Neuronal stem cell (in vitro differentiated cells): ENCODE measurements at regions not wholly inside any gene's neighbourhood (a gene's known extent, or its start where the extent isn't known, plus 50 kb on each side); places are given as distances from the start of the nearest gene placed in this dataset.
A peak's percentile ranks its signal among the peaks of the same experiment; 100 is the strongest.

Experiments used
- DNase-seq: peaks from one replicate; pipeline ENCODE4 v3.0.0-alpha.2; 2013; ENCODE audit warnings: low spot score
- H2AFZ ChIP-seq: one replicate; pipeline ENCODE4 v1.6.1; 2013; ENCODE audit warnings: mild to moderate bottlenecking, low read length, inconsistent platforms
- H2AK5ac ChIP-seq: 2 replicates; pipeline ENCODE4 v1.6.1; 2013; ENCODE audit warnings: low read depth, mild to moderate bottlenecking, inconsistent platforms, low read length, moderate library complexity, mixed read lengths
- H2BK120ac ChIP-seq: 2 replicates; pipeline ENCODE4 v1.6.1; 2013; ENCODE audit warnings: low read depth, mild to moderate bottlenecking, inconsistent platforms, low read length, moderate library complexity, mixed read lengths
- H2BK12ac ChIP-seq: one replicate; pipeline ENCODE4 v1.6.1; 2013; ENCODE audit warnings: low read length, inconsistent platforms
- H2BK15ac ChIP-seq: 2 replicates; pipeline ENCODE4 v1.6.1; 2013; ENCODE audit warnings: mild to moderate bottlenecking, low read length, inconsistent platforms, mixed read lengths
- H2BK5ac ChIP-seq: one replicate; pipeline ENCODE4 v1.6.1; 2013; ENCODE audit warnings: inconsistent platforms, mild to moderate bottlenecking, low read length, moderate library complexity
- H3K14ac ChIP-seq: one replicate; pipeline ENCODE4 v1.6.1; 2013; ENCODE audit warnings: low read length, inconsistent platforms
- H3K18ac ChIP-seq: 2 replicates; pipeline ENCODE4 v1.6.1; 2013; ENCODE audit warnings: low read length, inconsistent platforms
- H3K23ac ChIP-seq: 2 replicates; pipeline ENCODE4 v1.6.1; 2013; ENCODE audit warnings: low read depth, mild to moderate bottlenecking, mixed read lengths, low read length, inconsistent platforms; ENCODE audit not compliant: poor library complexity
- H3K27ac ChIP-seq: replicated peaks from 3 replicates; pipeline ENCODE4 v1.5.1; 2013; ENCODE audit warnings: low read length, inconsistent platforms
- H3K27me3 ChIP-seq, 3 experiments: 2 replicates each; pipeline ENCODE4 v1.6.1; 2013; ENCODE audit warnings: low read length in 3 of 3, mild to moderate bottlenecking in 2 of 3, inconsistent platforms in 1 of 3, low read depth in 1 of 3, mixed read lengths in 1 of 3, moderate library complexity in 1 of 3; ENCODE audit not compliant: control insufficient read depth in 3 of 3, insufficient read depth in 3 of 3
- H3K36me3 ChIP-seq, 2 donors: replicated peaks in 1 of 2; 2 replicates each; pipeline ENCODE4 v1.6.1; 2013; ENCODE audit warnings: low read length in 2 of 2; ENCODE audit not compliant: control insufficient read depth in 2 of 2, insufficient read depth in 2 of 2
- H3K4ac ChIP-seq: 2 replicates; pipeline ENCODE4 v1.6.1; 2013; ENCODE audit warnings: inconsistent platforms, mild to moderate bottlenecking, low read length, moderate library complexity
- H3K4me1 ChIP-seq, 2 donors: 1 replicate in 1 of 2; 2 replicates in 1 of 2; pipeline ENCODE4 v1.6.1; 2013; ENCODE audit warnings: low read length in 2 of 2, low read depth in 1 of 2; ENCODE audit not compliant: control insufficient read depth in 2 of 2, insufficient read depth in 1 of 2
- H3K4me2 ChIP-seq: one replicate; pipeline ENCODE4 v1.6.1; 2013; ENCODE audit warnings: mild to moderate bottlenecking, low read length, inconsistent platforms; ENCODE audit not compliant: insufficient read depth, poor library complexity, severe bottlenecking
- H3K4me3 ChIP-seq, 2 donors: 2 replicates each; pipeline ENCODE4 v1.5.1; 2013; ENCODE audit warnings: low read length in 2 of 2, mild to moderate bottlenecking in 2 of 2, inconsistent platforms in 1 of 2, moderate library complexity in 1 of 2
- H3K79me1 ChIP-seq: one replicate; pipeline ENCODE4 v1.6.1; 2013; ENCODE audit warnings: low read depth, mild to moderate bottlenecking, inconsistent platforms, low read length, moderate library complexity
- H3K9ac ChIP-seq: one replicate; pipeline ENCODE4 v1.6.1; 2013; ENCODE audit warnings: mild to moderate bottlenecking, low read depth, low read length, inconsistent platforms; ENCODE audit not compliant: poor library complexity
- H3K9me3 ChIP-seq, 2 donors: replicated peaks in 1 of 2; 2 replicates each; pipeline versions ENCODE3 to v1.6.1; 2013; ENCODE audit warnings: low read length in 2 of 2, mild to moderate bottlenecking in 2 of 2, inconsistent platforms in 1 of 2, low read depth in 1 of 2, mixed read lengths in 1 of 2, moderate library complexity in 1 of 2; ENCODE audit not compliant: control insufficient read depth in 2 of 2, insufficient read depth in 1 of 2
- H4K8ac ChIP-seq: one replicate; pipeline ENCODE4 v1.6.1; 2013; ENCODE audit warnings: low read depth, mild to moderate bottlenecking, inconsistent platforms, low read length, moderate library complexity
- H4K91ac ChIP-seq: one replicate; pipeline ENCODE4 v1.6.1; 2013; ENCODE audit warnings: low read length, low read depth, mild to moderate bottlenecking, inconsistent platforms; ENCODE audit not compliant: poor library complexity
- WGBS, 2 donors: extraction: QIAGEN DNeasy Blood & Tissue Kit; methylation state at CpG; one replicate each; pipeline ENCODE4 v1.1.7; 2013; ENCODE audit warnings: missing lambda C conversion rate in 2 of 2, mixed read lengths in 1 of 2; ENCODE audit not compliant: insufficient read length in 2 of 2, insufficient replicate concordance in 1 of 2; ENCODE audit errors: extremely low coverage in 2 of 2; 5-methylcytosine and 5-hydroxymethylcytosine counted together

GRCh38 chr3:132870541-132870940 lies 148.3 kb upstream of the NPHP3 start:
- peak; percentile 9 for DNase-seq
- H3K27ac ChIP-seq = no peak overlapping the region
- H3K9me3 ChIP-seq = no peaks in the 10 kb centered on the region
- H2BK12ac ChIP-seq = no peak overlapping the region
- H3K4me3 ChIP-seq = no peak overlapping the region
- no peak overlapping the region for H3K18ac ChIP-seq
- H3K9ac ChIP-seq = no peak overlapping the region
- H3K27me3 ChIP-seq = no peaks in the 10 kb centered on the region
- no peak overlapping the region for H2BK120ac ChIP-seq
- H2BK5ac ChIP-seq = no peak overlapping the region
- H2AK5ac ChIP-seq = no peak overlapping the region
- H3K36me3 ChIP-seq = no peaks in the 10 kb centered on the region
- no peak overlapping the region for H4K91ac ChIP-seq
- H3K4me2 ChIP-seq = no peak overlapping the region
- H4K8ac ChIP-seq = no peak overlapping the region
- H3K23ac ChIP-seq = no peak overlapping the region
- H3K4me1 ChIP-seq = peaks cover 0 to 2% of the 10 kb centered on the region in 2 donors
- no peak overlapping the region for H2AFZ ChIP-seq
- H3K4ac ChIP-seq = no peak overlapping the region
- WGBS, 2 donors = no CpG with 5 or more reads among the region's 4 CpGs
- no peaks in the 10 kb centered on the region for H3K79me1 ChIP-seq
- H3K14ac ChIP-seq = no peak overlapping the region
- H2BK15ac ChIP-seq = no peak overlapping the region

GRCh38 chr3:132867956-132868355 lies 145.7 kb upstream of the NPHP3 start:
- no peaks in the 10 kb centered on the region for H3K36me3 ChIP-seq
- WGBS, 2 donors = no CpG with 5 or more reads among the region's 1 CpG

GRCh38 chr3:132867526-132867925 lies 145.3 kb upstream of the NPHP3 start:
- H3K27ac ChIP-seq = no peak overlapping the region
- no peak overlapping the region for H2BK15ac ChIP-seq
- no peak overlapping the region for H3K14ac ChIP-seq
- no peak overlapping the region for H4K91ac ChIP-seq
- no peak overlapping the region for H2BK5ac ChIP-seq
- no peaks in the 10 kb centered on the region for H3K9me3 ChIP-seq
- no peaks in the 10 kb centered on the region for H3K79me1 ChIP-seq
- no peak overlapping the region for H2AK5ac ChIP-seq
- no peak overlapping the region for H4K8ac ChIP-seq
- no peak overlapping the region for H3K4me3 ChIP-seq
- H3K27me3 ChIP-seq = no peaks in the 10 kb centered on the region
- no peak overlapping the region for H3K4ac ChIP-seq
- no peaks in the 10 kb centered on the region for H3K36me3 ChIP-seq
- no peak overlapping the region for H3K4me2 ChIP-seq
- H2BK120ac ChIP-seq = no peak overlapping the region
- H3K23ac ChIP-seq = no peak overlapping the region
- DNase-seq = no peak
- no peak overlapping the region for H3K18ac ChIP-seq
- H2BK12ac ChIP-seq = no peak overlapping the region
- no peak overlapping the region for H2AFZ ChIP-seq
- WGBS, 2 donors = no CpG with 5 or more reads among the region's 3 CpGs
- no peak overlapping the region for H3K9ac ChIP-seq
- H3K4me1 ChIP-seq = peaks cover 0 to 2% of the 10 kb centered on the region in 2 donors

More at GRCh38 chr3:132867956-132868355, 145.7 kb upstream of the NPHP3 start:
- Histone ChIP-seq H2BK5ac (no peak overlapping the region), H3K4me3 (no peak overlapping the region), H3K9ac (no peak overlapping the region), H3K27ac (no peak overlapping the region), H3K23ac (no peak overlapping the region), H3K14ac (no peak overlapping the region), H2BK12ac (no peak overlapping the region), H3K4me2 (no peak overlapping the region), H2AFZ (no peak overlapping the region), H2BK120ac (no peak overlapping the region), H3K79me1 (no peaks in the 10 kb centered on the region), H2AK5ac (no peak overlapping the region), H3K4me1 (peaks cover 0 to 2% of the 10 kb centered on the region in 2 donors), H3K9me3 (no peaks in the 10 kb centered on the region), H2BK15ac (no peak overlapping the region), H3K18ac (no peak overlapping the region), H3K27me3 (no peaks in the 10 kb centered on the region), H4K8ac (no peak overlapping the region), H4K91ac (no peak overlapping the region), H3K4ac (no peak overlapping the region)
- DNase-seq = no peak

GRCh38 chr3:132857317-132857716 lies 135.1 kb upstream of the NPHP3 start:
- H3K27me3 ChIP-seq = no peaks in the 10 kb centered on the region
- H3K4ac ChIP-seq = no peak overlapping the region
- H2BK120ac ChIP-seq = no peak overlapping the region
- no peaks in the 10 kb centered on the region for H3K79me1 ChIP-seq
- no peak overlapping the region for H3K23ac ChIP-seq
- H3K18ac ChIP-seq = no peak overlapping the region
- no peak overlapping the region for H2BK15ac ChIP-seq
- no peak overlapping the region for H3K27ac ChIP-seq
- H3K4me3 ChIP-seq = no peak overlapping the region
- no peak overlapping the region for H2BK5ac ChIP-seq
- no peak overlapping the region for H4K91ac ChIP-seq
- H4K8ac ChIP-seq = no peak overlapping the region
- WGBS, 2 donors = no CpG with 5 or more reads among the region's 1 CpG
- no peak for DNase-seq
- no peak overlapping the region for H3K14ac ChIP-seq
- H2AFZ ChIP-seq = no peak overlapping the region
- no peaks in the 10 kb centered on the region for H3K9me3 ChIP-seq
- no peaks in the 10 kb centered on the region for H3K4me1 ChIP-seq
- H2BK12ac ChIP-seq = no peak overlapping the region
- no peak overlapping the region for H3K4me2 ChIP-seq
- no peak overlapping the region for H2AK5ac ChIP-seq
- no peak overlapping the region for H3K9ac ChIP-seq
- no peaks in the 10 kb centered on the region for H3K36me3 ChIP-seq
